Natural killer cell (primary cell): ENCODE measurements at regions not wholly inside any gene's neighbourhood (a gene's known extent, or its start where the extent isn't known, plus 50 kb on each side); places are given as distances from the start of the nearest gene placed in this dataset.

Experiments
- ATAC-seq, 3 donors: fragments of 150-1000 bp in 2 of 3; fragments of 200-7000 bp in 1 of 3; cut with Tn5 transposase; 1 replicate in 1 of 3; 2 replicates in 2 of 3; pipeline ENCODE4 v1.10.0; 2021; ENCODE audit warnings: mild to moderate bottlenecking in 2 of 3, moderate library complexity in 2 of 3
- DNase-seq, 2 donors: peaks; one replicate each; pipeline versions ENCODE4 v3.0.0 to v3.0.0-alpha.2; 2013 to 2021; ENCODE audit warnings: mixed read lengths in 1 of 2
- H3K27ac ChIP-seq: one replicate; pipeline ENCODE4 v1.5.1; 2013; ENCODE audit warnings: mild to moderate bottlenecking, low read length
- H3K27me3 ChIP-seq: one replicate; pipeline ENCODE4 v1.6.1; 2013; ENCODE audit warnings: low read length; ENCODE audit not compliant: control insufficient read depth, insufficient read depth
- H3K36me3 ChIP-seq: one replicate; pipeline ENCODE4 v1.6.1; 2013; ENCODE audit warnings: low read length; ENCODE audit not compliant: control insufficient read depth, insufficient read depth
- H3K4me1 ChIP-seq: one replicate; pipeline ENCODE4 v1.6.1; 2013; ENCODE audit warnings: low read length; ENCODE audit not compliant: control insufficient read depth, insufficient read depth
- H3K4me3 ChIP-seq: one replicate; pipeline ENCODE4 v1.5.1; 2013; ENCODE audit warnings: low read length
- H3K9me3 ChIP-seq: one replicate; pipeline ENCODE4 v1.6.1; 2013; ENCODE audit warnings: low read length; ENCODE audit not compliant: control insufficient read depth, insufficient read depth
- H3K27ac Mint-ChIP-seq, 2 donors: one replicate each; pipeline ENCODE4 v1.8.0; 2022; ENCODE audit warnings: mild to moderate bottlenecking in 2 of 2, mixed read lengths in 2 of 2, moderate library complexity in 1 of 2
- H3K27me3 Mint-ChIP-seq, 2 donors: one replicate each; pipeline ENCODE4 v1.8.0; 2022; ENCODE audit warnings: low read depth in 2 of 2, mixed read lengths in 2 of 2
- H3K36me3 Mint-ChIP-seq: one replicate; pipeline ENCODE4 v1.8.0; 2022; ENCODE audit warnings: mixed read lengths
- H3K4me1 Mint-ChIP-seq, 2 donors: one replicate each; pipeline ENCODE4 v1.8.0; 2022; ENCODE audit warnings: mixed read lengths in 2 of 2
- H3K4me3 Mint-ChIP-seq: one replicate; pipeline ENCODE4 v1.8.0; 2022; ENCODE audit warnings: mild to moderate bottlenecking, moderate library complexity, mixed read lengths
- H3K9me3 Mint-ChIP-seq, 2 donors: one replicate each; pipeline ENCODE4 v1.8.0; 2022; ENCODE audit warnings: mixed read lengths in 2 of 2
- WGBS: methylation state at CpG from one replicate; pipeline ENCODE4 v1.1.7; 2013; ENCODE audit warnings: missing lambda C conversion rate; ENCODE audit not compliant: insufficient coverage; 5-methylcytosine and 5-hydroxymethylcytosine counted together
- intact Hi-C: fragments of 100-400 bp; cut with micrococcal nuclease; formaldehyde crosslinking; loops from one replicate; pipeline ENCODE4 v1.14.2; 2022
- TF ChIP-seq, protein P1 (sequence below): fragments of 200-600 bp; IDR thresholded peaks from one replicate; pipeline ENCODE4 v1.8.0; 2022; ENCODE audit warnings: antibody characterized with exemption

- intact Hi-C loops, result no loop called here
- Mint-ChIP-seq H3K4me3 (no peak overlapping the region), H3K27ac (no peak overlapping the region), H3K36me3 (no peaks in the 10 kb centered on the region), H3K4me1 (no peaks in the 10 kb centered on the region), H3K9me3 (peaks cover 4 to 10% of the 10 kb centered on the region in 2 donors), H3K27me3 (no peaks in the 10 kb centered on the region)
- WGBS, result 100% methylated on average over 2 of the region's 2 CpGs
- ATAC-seq (no peak), DNase-seq (no peak)
- H3K36me3 ChIP-seq, result no peaks in the 10 kb centered on the region
- no peaks in the 10 kb centered on the region for H3K9me3 ChIP-seq
- TF ChIP-seq, protein P1, sequence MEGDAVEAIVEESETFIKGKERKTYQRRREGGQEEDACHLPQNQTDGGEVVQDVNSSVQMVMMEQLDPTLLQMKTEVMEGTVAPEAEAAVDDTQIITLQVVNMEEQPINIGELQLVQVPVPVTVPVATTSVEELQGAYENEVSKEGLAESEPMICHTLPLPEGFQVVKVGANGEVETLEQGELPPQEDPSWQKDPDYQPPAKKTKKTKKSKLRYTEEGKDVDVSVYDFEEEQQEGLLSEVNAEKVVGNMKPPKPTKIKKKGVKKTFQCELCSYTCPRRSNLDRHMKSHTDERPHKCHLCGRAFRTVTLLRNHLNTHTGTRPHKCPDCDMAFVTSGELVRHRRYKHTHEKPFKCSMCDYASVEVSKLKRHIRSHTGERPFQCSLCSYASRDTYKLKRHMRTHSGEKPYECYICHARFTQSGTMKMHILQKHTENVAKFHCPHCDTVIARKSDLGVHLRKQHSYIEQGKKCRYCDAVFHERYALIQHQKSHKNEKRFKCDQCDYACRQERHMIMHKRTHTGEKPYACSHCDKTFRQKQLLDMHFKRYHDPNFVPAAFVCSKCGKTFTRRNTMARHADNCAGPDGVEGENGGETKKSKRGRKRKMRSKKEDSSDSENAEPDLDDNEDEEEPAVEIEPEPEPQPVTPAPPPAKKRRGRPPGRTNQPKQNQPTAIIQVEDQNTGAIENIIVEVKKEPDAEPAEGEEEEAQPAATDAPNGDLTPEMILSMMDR, result no peak
- no peak overlapping the region for H3K4me3 ChIP-seq
- H3K4me1 ChIP-seq, result no peaks in the 10 kb centered on the region
- H3K27me3 ChIP-seq, result no peaks in the 10 kb centered on the region
- no peak overlapping the region for H3K27ac ChIP-seq
Observed at GRCh38 chr6:156058356-156058755, 602.7 kb upstream of the NOX3 start.

DNA sequence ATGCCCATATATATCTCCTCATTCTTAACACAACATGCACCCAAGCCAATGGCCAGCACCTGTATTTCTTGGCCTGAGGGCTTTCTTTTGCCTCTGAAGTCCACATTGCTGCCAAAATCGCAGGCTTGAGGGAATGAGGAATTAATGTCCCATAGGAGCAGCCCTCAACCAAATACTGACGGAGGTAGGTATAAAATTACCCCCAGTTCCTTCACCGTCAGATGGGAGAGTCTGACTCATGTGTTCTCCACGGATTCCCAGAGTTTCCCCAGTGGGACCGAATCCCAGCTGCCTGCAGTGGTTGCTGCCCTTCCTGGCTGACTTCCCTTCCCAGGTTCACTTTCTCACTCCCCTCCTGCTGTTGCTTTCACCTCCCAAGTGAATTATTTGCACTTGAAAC is 602.2 kb upstream of the NOX3 start:
- no peak overlapping the region for H3K27ac Mint-ChIP-seq
- H3K27me3 ChIP-seq, result no peaks in the 10 kb centered on the region
- no peak for DNase-seq
- no peaks in the 10 kb centered on the region for H3K9me3 ChIP-seq
- H3K36me3 Mint-ChIP-seq, result no peaks in the 10 kb centered on the region
- no peaks in the 10 kb centered on the region for H3K36me3 ChIP-seq
- H3K4me1 Mint-ChIP-seq, result no peaks in the 10 kb centered on the region
- WGBS, result 84% methylated on average over 5 of the region's 5 CpGs
- no peaks in the 10 kb centered on the region for H3K27me3 Mint-ChIP-seq
- no peak for ATAC-seq
- no peak overlapping the region for H3K4me3 ChIP-seq
- no peak overlapping the region for H3K27ac ChIP-seq
- TF ChIP-seq, protein P1, result no peak
- no peak overlapping the region for H3K4me3 Mint-ChIP-seq
- no peaks in the 10 kb centered on the region for H3K4me1 ChIP-seq
- intact Hi-C loops, result no loop called here
- peaks cover 4 to 10% of the 10 kb centered on the region in 2 donors for H3K9me3 Mint-ChIP-seq

GRCh38 chr6:156056085-156056484 is 600.4 kb upstream of the NOX3 start:
- H3K27ac Mint-ChIP-seq, result no peak overlapping the region
- H3K36me3 Mint-ChIP-seq, result no peaks in the 10 kb centered on the region
- no peak overlapping the region for H3K4me3 ChIP-seq
- TF ChIP-seq, protein P1, result no peak
- ATAC-seq, result no peak
- no peak for DNase-seq
- no peaks in the 10 kb centered on the region for H3K9me3 ChIP-seq
- no peaks in the 10 kb centered on the region for H3K27me3 Mint-ChIP-seq
- H3K9me3 Mint-ChIP-seq, result peaks cover 4 to 10% of the 10 kb centered on the region in 2 donors
- no peak overlapping the region for H3K4me3 Mint-ChIP-seq
- H3K36me3 ChIP-seq, result no peaks in the 10 kb centered on the region
- no peaks in the 10 kb centered on the region for H3K4me1 Mint-ChIP-seq
- 57% methylated on average over 1 of the region's 2 CpGs for WGBS
- intact Hi-C loops, result no loop called here
- H3K27ac ChIP-seq, result no peak overlapping the region
- H3K27me3 ChIP-seq, result no peaks in the 10 kb centered on the region
- H3K4me1 ChIP-seq, result no peaks in the 10 kb centered on the region

- H3K27ac ChIP-seq, result no peak overlapping the region
- Mint-ChIP-seq H3K9me3 (peaks cover 7 to 10% of the 10 kb centered on the region in 2 donors), H3K27ac (no peak overlapping the region), H3K4me1 (no peaks in the 10 kb centered on the region), H3K4me3 (no peak overlapping the region), H3K36me3 (no peaks in the 10 kb centered on the region), H3K27me3 (no peaks in the 10 kb centered on the region)
- H3K27me3 ChIP-seq, result no peaks in the 10 kb centered on the region
- intact Hi-C loops, result no loop called here
- H3K36me3 ChIP-seq, result no peaks in the 10 kb centered on the region
- H3K4me1 ChIP-seq, result no peaks in the 10 kb centered on the region
- no peak overlapping the region for H3K4me3 ChIP-seq
- TF ChIP-seq, protein P1, result no peak
- WGBS, result 88% methylated on average over 13 of the region's 13 CpGs
- ATAC-seq, result no peak
- no peak for DNase-seq
- H3K9me3 ChIP-seq, result no peaks in the 10 kb centered on the region
Observed at GRCh38 chr6:156053626-156054025, 598.0 kb upstream of the NOX3 start.
